H1 (cell line): ENCODE measurements at regions not wholly inside any gene's neighbourhood (a gene's known extent, or its start where the extent isn't known, plus 50 kb on each side); places are given as distances from the start of the nearest gene placed in this dataset.

ENCODE experiments used
- CTCF ChIA-PET: fragments of 300-600 bp; sonication (Branson Sonifier 250); formaldehyde crosslinking; loops from one replicate; lab custom pipeline; 2021; ENCODE audit not compliant: partially characterized antibody; lab: Charles Lee
- POLR2A ChIA-PET: fragments of 300-600 bp; sonication (Branson Sonifier 250); formaldehyde crosslinking; loops from one replicate; lab custom pipeline; 2021; ENCODE audit warnings: inconsistent platforms; ENCODE audit not compliant: partially characterized antibody; lab: Charles Lee
- DNase-seq, 2 experiments: peaks; one replicate each; pipeline versions ENCODE4 v3.0.0 to v3.0.0-alpha.2; 2010 to 2022; ENCODE audit warnings: low spot score in 2 of 2, low read depth in 1 of 2, mixed read lengths in 1 of 2
- FAIRE-seq: peaks from 2 replicates; lab custom pipeline; 2011; peaks lifted over from hg19 to GRCh38; lab: Jason Lieb, UNC
- H2AFZ ChIP-seq: 2 replicates; pipeline ENCODE4 v1.8.1; 2012; ENCODE audit warnings: low read length, inconsistent platforms
- H2AK5ac ChIP-seq: 2 replicates; pipeline ENCODE4 v1.6.1; 2013; ENCODE audit warnings: low read depth, low read length
- H2BK120ac ChIP-seq: replicated peaks from 2 replicates; pipeline ENCODE3; 2013; ENCODE audit warnings: low read depth, low read length, inconsistent platforms
- H2BK12ac ChIP-seq: 2 replicates; pipeline ENCODE4 v1.6.1; 2013; ENCODE audit warnings: low read depth, low read length
- H2BK15ac ChIP-seq: 2 replicates; pipeline ENCODE4 v1.6.1; 2013; ENCODE audit warnings: low read length
- H2BK20ac ChIP-seq: 2 replicates; pipeline ENCODE4 v1.6.1; 2013; ENCODE audit warnings: low read length
- H2BK5ac ChIP-seq: 2 replicates; pipeline ENCODE4 v1.6.1; 2013; ENCODE audit warnings: low read depth, low read length
- H3K14ac ChIP-seq: 2 replicates; pipeline ENCODE4 v1.6.1; 2013; ENCODE audit warnings: inconsistent platforms; ENCODE audit not compliant: insufficient read length
- H3K18ac ChIP-seq: 2 replicates; pipeline ENCODE4 v1.6.1; 2013; ENCODE audit warnings: low read length; ENCODE audit errors: extremely low read depth
- H3K23ac ChIP-seq: 2 replicates; pipeline ENCODE4 v1.6.1; 2013; ENCODE audit warnings: inconsistent platforms; ENCODE audit not compliant: insufficient read length
- H3K23me2 ChIP-seq: 2 replicates; pipeline ENCODE4 v1.6.1; 2013; ENCODE audit warnings: low read depth, low read length
- H3K27ac ChIP-seq: 2 replicates; pipeline ENCODE4 v1.6.1; 2011; ENCODE audit warnings: low read depth, low read length, inconsistent platforms
- H3K27me3 ChIP-seq, 4 experiments: replicated peaks in 1 of 4; 1 replicate in 1 of 4; 2 replicates in 3 of 4; pipeline versions ENCODE4 v1.6.1 to v1.8.1; 2011 to 2013; ENCODE audit warnings: low read length in 3 of 4, mild to moderate bottlenecking in 3 of 4, inconsistent platforms in 2 of 4, mixed read lengths in 2 of 4, moderate library complexity in 1 of 4; ENCODE audit not compliant: control insufficient read depth in 3 of 4, insufficient read depth in 3 of 4; ENCODE audit errors: extremely low read depth in 1 of 4
- H3K36me3 ChIP-seq, 4 experiments: 2 replicates each; pipeline versions ENCODE4 v1.6.1 to v1.8.1; 2011 to 2013; ENCODE audit warnings: mild to moderate bottlenecking in 4 of 4, low read length in 3 of 4, moderate library complexity in 2 of 4, control low read depth in 1 of 4, inconsistent platforms in 1 of 4; ENCODE audit not compliant: insufficient read depth in 4 of 4, control insufficient read depth in 2 of 4
- H3K4ac ChIP-seq: replicated peaks from 2 replicates; pipeline ENCODE3; 2013; ENCODE audit warnings: low read length, low read depth, mixed read lengths, inconsistent platforms; ENCODE audit not compliant: insufficient read length
- H3K4me1 ChIP-seq, 4 experiments: replicated peaks in 1 of 4; 1 replicate in 1 of 4; 2 replicates in 3 of 4; pipeline versions ENCODE4 v1.6.1 to v1.8.1; 2011 to 2013; ENCODE audit warnings: low read length in 3 of 4, inconsistent platforms in 2 of 4, mixed read lengths in 1 of 4; ENCODE audit not compliant: insufficient read depth in 4 of 4, control insufficient read depth in 3 of 4
- H3K4me2 ChIP-seq, 2 experiments: 2 replicates each; pipeline versions ENCODE4 v1.6.1 to v1.8.1; 2011 to 2013; ENCODE audit warnings: low read depth in 2 of 2, low read length in 2 of 2, control low read depth in 1 of 2, inconsistent platforms in 1 of 2, mild to moderate bottlenecking in 1 of 2; ENCODE audit not compliant: insufficient read depth in 1 of 2
- H3K4me3 ChIP-seq, 4 experiments: fragments of 200-600, 300-600 bp in 1 of 4; sonication (generic), shearing (Covaris generic), sonication (Bioruptor Twin) in 1 of 4; 2 replicates each; pipeline versions ENCODE4 v1.5.1 to v1.8.1; 2011 to 2016; ENCODE audit warnings: low read length in 4 of 4, low read depth in 3 of 4, control low read depth in 2 of 4, inconsistent platforms in 2 of 4, mild to moderate bottlenecking in 2 of 4, mixed read lengths in 1 of 4, moderate library complexity in 1 of 4; ENCODE audit not compliant: insufficient read depth in 2 of 4; ENCODE audit errors: extremely low read depth in 1 of 4
- H3K56ac ChIP-seq: replicated peaks from 2 replicates; pipeline ENCODE3; 2013; ENCODE audit warnings: low read depth, mild to moderate bottlenecking, mixed read lengths, low read length, inconsistent platforms; ENCODE audit not compliant: insufficient read length
- H3K79me1 ChIP-seq: 2 replicates; pipeline ENCODE4 v1.6.1; 2013; ENCODE audit warnings: low read depth, low read length, control low read depth
- H3K79me2 ChIP-seq, 2 experiments: 2 replicates each; pipeline versions ENCODE4 v1.6.1 to v1.8.1; 2012 to 2013; ENCODE audit warnings: low read length in 2 of 2, mild to moderate bottlenecking in 2 of 2, inconsistent platforms in 1 of 2; ENCODE audit not compliant: insufficient read depth in 2 of 2, control insufficient read depth in 1 of 2
- H3K9ac ChIP-seq, 4 experiments: replicated peaks in 1 of 4; 1 replicate in 1 of 4; 2 replicates in 3 of 4; pipeline versions ENCODE4 v1.6.1 to v1.8.1; 2011 to 2013; ENCODE audit warnings: low read depth in 3 of 4, low read length in 3 of 4, control low read depth in 2 of 4, mild to moderate bottlenecking in 2 of 4, moderate library complexity in 2 of 4, inconsistent platforms in 1 of 4; ENCODE audit errors: extremely low read depth in 1 of 4
- H3K9me3 ChIP-seq, 2 experiments: 2 replicates each; pipeline versions ENCODE4 v1.6.1 to v1.8.1; 2012 to 2013; ENCODE audit warnings: mild to moderate bottlenecking in 2 of 2, moderate library complexity in 2 of 2, control low read depth in 1 of 2, inconsistent platforms in 1 of 2, low read depth in 1 of 2, low read length in 1 of 2, mixed read lengths in 1 of 2; ENCODE audit not compliant: insufficient read depth in 2 of 2
- H4K20me1 ChIP-seq, 2 experiments: replicated peaks in 1 of 2; 2 replicates each; pipeline versions ENCODE3 to v1.8.1; 2011 to 2013; ENCODE audit warnings: inconsistent platforms in 2 of 2, low read length in 2 of 2, mild to moderate bottlenecking in 1 of 2; ENCODE audit not compliant: insufficient read depth in 2 of 2, control insufficient read depth in 1 of 2
- H4K5ac ChIP-seq: 2 replicates; pipeline ENCODE4 v1.6.1; 2013; ENCODE audit warnings: low read length, low read depth, mixed read lengths, inconsistent platforms; ENCODE audit not compliant: insufficient read length
- H4K8ac ChIP-seq: 2 replicates; pipeline ENCODE4 v1.8.0; 2013; ENCODE audit warnings: mild to moderate bottlenecking, moderate library complexity, low read length, inconsistent platforms; ENCODE audit not compliant: insufficient read depth; ENCODE audit errors: extremely low read depth
- H4K91ac ChIP-seq: replicated peaks from 2 replicates; pipeline ENCODE3; 2013; ENCODE audit warnings: low read length, mixed read lengths, inconsistent platforms; ENCODE audit not compliant: insufficient read length
- BCL11A ChIP-seq, 2 experiments: IDR thresholded peaks; one replicate each; pipeline ENCODE4 v1.6.1; 2011; ENCODE audit warnings: low read depth in 2 of 2, low read length in 2 of 2, mild to moderate bottlenecking in 2 of 2
- CTCF ChIP-seq, 3 experiments: IDR thresholded peaks; 1 replicate in 2 of 3; 2 replicates in 1 of 3; pipeline versions ENCODE4 v1.5.1 to v1.6.1; 2011; ENCODE audit warnings: low read length in 3 of 3, mild to moderate bottlenecking in 3 of 3, inconsistent platforms in 2 of 3, low read depth in 1 of 3, moderate library complexity in 1 of 3; ENCODE audit not compliant: insufficient read depth in 1 of 3; ENCODE audit errors: control extremely low read depth in 1 of 3
- KDM4A ChIP-seq: IDR thresholded peaks from one replicate; pipeline ENCODE4 v1.7.1; 2012; ENCODE audit warnings: low read depth, mild to moderate bottlenecking, moderate library complexity, low read length, inconsistent platforms; ENCODE audit not compliant: severe bottlenecking
- KDM5A ChIP-seq: fragments of 200-600 bp; IDR thresholded peaks from 2 replicates; pipeline ENCODE4 v1.7.1; 2012; ENCODE audit warnings: mild to moderate bottlenecking, low read length, inconsistent platforms, mixed read lengths
- RBBP5 ChIP-seq: IDR thresholded peaks from 2 replicates; pipeline ENCODE4 v1.7.1; 2012; ENCODE audit warnings: low read depth, mild to moderate bottlenecking, inconsistent platforms, low read length, moderate library complexity, borderline replicate concordance
- TEAD4 ChIP-seq: IDR thresholded peaks from 2 replicates; pipeline ENCODE4 v1.6.1; 2012; ENCODE audit warnings: low read depth, low read length, inconsistent platforms, mixed read lengths
- WGBS, 2 experiments: shearing (Covaris generic) in 1 of 2; methylation state at CpG; one replicate each; pipeline versions ENCODE4 v1.1.6 to v1.1.7; 2013 to 2015; ENCODE audit warnings: low lambda C conversion rate in 2 of 2, mixed read lengths in 2 of 2, inconsistent platforms in 1 of 2, low coverage in 1 of 2, missing lambda C conversion rate in 1 of 2; ENCODE audit not compliant: insufficient replicate concordance in 2 of 2, insufficient coverage in 1 of 2, insufficient read length in 1 of 2; ENCODE audit errors: extremely low coverage in 1 of 2, missing lambda C conversion rate in 1 of 2; 5-methylcytosine and 5-hydroxymethylcytosine counted together

GRCh38 chr13:70275841-70276240 is 167.6 kb upstream of the KLHL1 start:
- no peak for DNase-seq
- H3K4me1 ChIP-seq = no peaks in the 10 kb centered on the region
- H2BK20ac ChIP-seq = no peak overlapping the region
- no peak overlapping the region for H2BK5ac ChIP-seq
- H4K20me1 ChIP-seq = no peaks in the 10 kb centered on the region
- no peak overlapping the region for H3K4me3 ChIP-seq
- H3K23ac ChIP-seq = no peak overlapping the region
- FAIRE-seq = no peak
- no peak overlapping the region for H3K18ac ChIP-seq
- H3K56ac ChIP-seq = no peak overlapping the region
- H2BK15ac ChIP-seq = no peak overlapping the region
- no peaks in the 10 kb centered on the region for H3K9me3 ChIP-seq
- no peak overlapping the region for H3K4me2 ChIP-seq
- no peak overlapping the region for H4K91ac ChIP-seq
- H3K79me2 ChIP-seq = no peaks in the 10 kb centered on the region
- H3K79me1 ChIP-seq = no peaks in the 10 kb centered on the region
- H2AK5ac ChIP-seq = no peak overlapping the region
- H3K4ac ChIP-seq = no peak overlapping the region
- no peaks in the 10 kb centered on the region; the same call in 1 of the 2 replicates for H3K23me2 ChIP-seq
- POLR2A ChIA-PET = no interaction called here
- no peak overlapping the region for H4K5ac ChIP-seq
- H2BK12ac ChIP-seq = no peak overlapping the region
- 94% methylated on average over 1 of the region's 1 CpG; no CpG with 5 or more reads in 1 of the 2 experiments for whole genome bisulfite sequencing, 2 experiments
- no peak overlapping the region for H3K27ac ChIP-seq
- CTCF ChIA-PET = no interaction called here
- no peak overlapping the region for H2BK120ac ChIP-seq
- no peak overlapping the region for H2AFZ ChIP-seq
- no peaks in the 10 kb centered on the region for H3K27me3 ChIP-seq
- H3K9ac ChIP-seq = no peak overlapping the region
- H3K36me3 ChIP-seq = no peaks in the 10 kb centered on the region
- no peak overlapping the region for H3K14ac ChIP-seq
- no peak overlapping the region for H4K8ac ChIP-seq
- TF ChIP-seq CTCF (IDR thresholded peaks at IDR 0.05; ENCODE audit: control extremely low read depth in 1 of 3, insufficient read depth in 1 of 3, low read depth in 1 of 3, low read length in 3 of 3) = no peak
- TF ChIP-seq TEAD4 = no peak
- no peak for TF ChIP-seq KDM5A
- TF ChIP-seq BCL11A (IDR thresholded peaks at IDR 0.05; ENCODE audit: low read depth in 2 of 2, low read length in 2 of 2) = no peak
- TF ChIP-seq KDM4A = no peak
- TF ChIP-seq RBBP5 = no peak
